HG02870 (cell line): ENCODE measurements at regions not wholly inside any gene's neighbourhood (a gene's known extent, or its start where the extent isn't known, plus 50 kb on each side); places are given as distances from the start of the nearest gene placed in this dataset.
A peak's percentile ranks its signal among the peaks of the same experiment; 100 is the strongest.

Source experiments
- ATAC-seq: cut with Tn5 transposase; IDR thresholded peaks from one replicate; pipeline ENCODE4 v1.9.1; 2021; ENCODE audit warnings: mild to moderate bottlenecking, moderate library complexity; ENCODE audit not compliant: unreplicated experiment

- ATAC-seq: no peak
Measured at GRCh38 chr6:53216301-53216700, 67.7 kb upstream of the GCM1 start.

- ATAC-seq: no peak
Measured at GRCh38 chr6:53214172-53214571, 65.5 kb upstream of the GCM1 start.

GRCh38 chr6:53210811-53211210 lies 62.2 kb upstream of the GCM1 start:
- ATAC-seq: no peak

- ATAC-seq: no peak
Measured at GRCh38 chr6:53209681-53210080, 61.0 kb upstream of the GCM1 start.

- no peak for ATAC-seq
Measured at GRCh38 chr6:53205778-53206177, 57.1 kb upstream of the GCM1 start.

GRCh38 chr6:53203483-53203882 lies 54.8 kb upstream of the GCM1 start:
- no peak for ATAC-seq

- no peak for ATAC-seq
Measured at GRCh38 chr6:53202052-53202451, 53.4 kb upstream of the GCM1 start.

- no peak for ATAC-seq
Measured at GRCh38 chr6:53201270-53201669, 52.6 kb upstream of the GCM1 start.

- ATAC-seq: no peak
Measured at GRCh38 chr6:53199765-53200164, 51.1 kb upstream of the GCM1 start.

GRCh38 chr6:53199156-53199555 lies 50.5 kb upstream of the GCM1 start:
- ATAC-seq: peak; percentile 97
